OCI-M2 (cell line): ENCODE measurements at regions not wholly inside any gene's neighbourhood (a gene's known extent, or its start where the extent isn't known, plus 50 kb on each side); places are given as distances from the start of the nearest gene placed in this dataset.

Experiments
- DNase-seq: peaks from one replicate; lab custom pipeline; 2025; ENCODE audit not compliant: unreplicated experiment; lab: John Stamatoyannopoulos, UW

- DNase-seq, result no peak
Measured at GRCh38 chr14:49467091-49467490, 119.1 kb downstream of the RPS29 start.

DNA sequence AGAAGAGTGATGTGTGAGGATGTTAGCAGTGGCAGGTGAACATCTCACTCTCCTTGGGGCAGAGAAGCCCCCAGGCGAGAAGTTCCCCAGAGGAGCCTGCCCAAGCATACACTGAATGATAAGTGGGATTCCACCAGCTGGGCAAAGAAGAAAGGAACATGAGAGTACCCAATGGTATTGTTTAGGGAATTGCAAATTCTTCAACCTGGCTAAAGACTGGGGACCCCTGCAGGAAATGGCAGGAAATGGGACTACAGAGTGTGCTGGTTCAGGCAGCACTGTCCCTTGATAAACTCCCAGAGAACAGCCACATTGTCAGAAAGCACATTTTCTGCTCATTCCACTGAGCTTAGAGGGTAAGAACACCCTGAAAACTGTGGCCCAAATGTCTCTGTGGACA is 121.3 kb downstream of the RPS29 start:
- DNase-seq, result no peak

DNA sequence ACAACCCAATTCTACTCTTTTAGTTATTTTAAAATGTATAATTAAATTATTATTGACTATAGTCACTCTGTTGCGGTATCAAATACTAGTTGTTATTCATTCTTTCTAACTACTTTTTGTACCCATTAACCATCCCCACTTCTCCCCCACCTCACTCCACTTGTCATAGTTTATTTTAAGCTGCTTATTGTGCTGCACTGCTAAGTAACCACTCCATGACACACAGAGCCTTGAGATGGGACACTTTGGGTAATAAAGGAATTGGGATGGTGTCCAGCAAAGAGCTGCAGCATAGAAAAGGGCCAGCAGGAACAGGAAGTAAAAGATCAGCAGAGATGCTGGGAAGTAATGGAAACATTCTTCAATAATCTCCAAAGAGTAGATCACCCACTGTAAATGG is 123.0 kb downstream of the RPS29 start:
- no peak for DNase-seq

DNA sequence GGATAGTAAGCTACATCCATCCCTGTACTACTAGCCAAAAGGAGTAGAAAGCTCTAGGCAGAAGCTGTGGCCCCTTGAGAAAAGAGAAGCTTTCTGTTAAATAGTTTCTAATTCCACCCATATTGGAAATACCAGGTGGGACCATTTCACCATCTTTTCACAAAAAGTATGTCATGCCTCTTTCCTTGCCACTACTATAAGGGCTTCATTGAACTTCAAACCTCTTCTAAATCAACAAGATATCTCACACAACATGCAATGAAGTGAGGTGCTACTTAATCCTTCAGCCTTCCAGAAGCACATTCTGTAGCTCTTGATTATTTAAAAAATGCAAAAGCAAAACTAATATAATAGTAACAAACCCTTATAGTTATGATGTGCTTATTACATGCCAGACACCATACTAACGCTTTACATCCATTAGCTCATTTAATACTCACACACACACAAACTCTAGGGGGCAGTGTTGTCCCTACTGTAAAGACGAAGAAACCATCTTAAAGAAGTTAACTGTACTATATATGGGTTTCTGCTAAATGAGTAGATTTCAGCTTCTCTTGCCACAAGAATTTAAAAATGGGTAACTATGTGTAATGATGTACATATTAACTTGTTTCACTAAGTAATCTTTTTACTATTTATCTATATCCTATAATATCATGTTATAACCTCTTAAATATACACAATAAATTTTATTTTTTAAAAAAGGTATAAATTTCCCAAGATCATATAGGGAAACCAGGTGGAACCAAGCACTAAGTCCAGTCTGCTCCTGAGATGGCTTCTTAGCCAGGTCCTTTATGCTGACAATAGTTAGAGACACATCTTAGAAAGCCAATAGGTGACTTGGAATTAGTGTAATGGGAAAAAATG is 124.4 kb downstream of the RPS29 start:
- no peak for DNase-seq

- no peak for DNase-seq
Measured at GRCh38 chr14:49460662-49461061, 125.5 kb downstream of the RPS29 start.

DNA sequence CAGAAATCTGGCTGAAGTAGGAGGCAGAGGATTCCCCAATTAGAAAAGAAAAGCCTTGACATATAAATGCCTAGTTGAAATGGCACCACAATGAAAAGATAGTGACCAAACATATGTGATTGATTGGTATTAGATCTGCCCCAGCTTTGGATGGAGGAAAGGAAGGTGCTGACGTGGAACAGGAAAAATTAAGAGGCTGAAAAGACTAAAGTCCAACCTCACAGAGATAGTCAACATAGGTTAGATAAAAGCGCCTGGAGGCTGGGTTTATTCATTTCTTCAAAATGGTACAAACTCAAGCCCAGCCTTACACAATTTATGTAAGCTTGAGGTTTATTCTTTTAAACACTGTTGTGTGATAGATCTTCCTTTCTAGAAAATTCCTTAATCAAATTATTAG is 129.6 kb downstream of the RPS29 start:
- DNase-seq, result no peak

DNA sequence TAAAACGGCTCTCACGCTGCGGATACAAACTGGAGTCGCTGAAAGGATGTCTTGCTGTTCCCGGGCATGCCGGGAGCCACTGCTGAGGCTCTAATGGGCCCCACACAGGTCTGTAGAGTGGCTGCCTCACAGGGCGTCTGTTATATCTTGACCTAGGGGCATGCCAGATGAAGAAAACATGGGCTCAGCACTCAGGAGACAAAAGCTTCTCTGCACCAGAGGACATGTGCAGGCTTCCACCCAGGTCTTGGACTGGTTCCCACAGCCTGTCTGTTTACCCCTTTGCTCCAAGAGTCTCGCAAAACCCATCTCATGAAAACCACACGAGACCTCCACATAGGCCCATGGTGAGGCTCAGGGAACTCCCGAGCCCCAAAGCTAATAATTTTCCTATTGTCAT is 134.2 kb downstream of the RPS29 start:
- no peak for DNase-seq

- no peak for DNase-seq
Measured at GRCh38 chr14:49449749-49450148, 136.4 kb downstream of the RPS29 start.

DNA sequence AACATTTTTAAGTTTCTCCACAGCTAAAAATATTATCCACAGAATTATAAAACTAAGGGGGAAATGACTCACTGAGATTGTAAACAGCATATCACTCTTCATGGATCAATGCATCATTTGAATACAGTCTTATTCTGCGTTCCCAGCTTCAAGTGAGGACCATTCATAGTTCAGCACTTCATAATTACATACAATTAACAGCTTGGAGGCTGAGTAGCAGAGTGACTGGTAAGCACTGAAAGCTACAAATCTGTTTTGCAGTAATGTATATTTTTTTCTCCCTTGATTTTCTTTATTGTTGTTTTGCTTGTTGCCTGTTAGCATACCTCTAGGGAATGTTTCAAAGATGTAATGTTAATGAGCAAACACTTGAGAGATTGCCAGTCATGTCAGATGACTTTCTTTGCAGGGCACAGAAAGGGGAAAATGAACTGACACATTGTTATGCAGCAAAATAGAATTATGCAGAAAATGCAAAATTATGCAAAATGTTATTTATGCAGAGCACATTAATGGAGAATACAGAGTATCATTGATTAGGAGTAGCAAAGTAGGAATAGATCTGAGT is 138.6 kb downstream of the RPS29 start:
- no peak for DNase-seq

DNA sequence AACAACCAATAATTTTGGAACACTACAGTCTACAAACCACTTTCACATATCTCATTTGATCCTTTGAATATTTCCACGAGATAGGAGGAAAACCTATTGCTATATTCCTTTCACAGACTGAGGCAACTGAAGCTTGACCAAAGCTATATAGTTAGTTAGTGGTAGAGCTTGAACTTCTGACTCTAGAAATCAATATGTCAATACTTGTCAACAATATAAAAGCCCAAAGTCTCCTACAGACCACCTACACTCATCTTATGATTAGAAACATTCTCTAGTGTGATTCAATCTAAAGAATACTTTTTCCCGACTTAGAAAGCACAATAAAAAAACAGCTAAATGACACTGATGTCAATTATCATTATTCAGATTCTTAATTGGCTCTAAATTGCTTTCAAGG is 139.4 kb downstream of the RPS29 start:
- DNase-seq, result no peak

DNA sequence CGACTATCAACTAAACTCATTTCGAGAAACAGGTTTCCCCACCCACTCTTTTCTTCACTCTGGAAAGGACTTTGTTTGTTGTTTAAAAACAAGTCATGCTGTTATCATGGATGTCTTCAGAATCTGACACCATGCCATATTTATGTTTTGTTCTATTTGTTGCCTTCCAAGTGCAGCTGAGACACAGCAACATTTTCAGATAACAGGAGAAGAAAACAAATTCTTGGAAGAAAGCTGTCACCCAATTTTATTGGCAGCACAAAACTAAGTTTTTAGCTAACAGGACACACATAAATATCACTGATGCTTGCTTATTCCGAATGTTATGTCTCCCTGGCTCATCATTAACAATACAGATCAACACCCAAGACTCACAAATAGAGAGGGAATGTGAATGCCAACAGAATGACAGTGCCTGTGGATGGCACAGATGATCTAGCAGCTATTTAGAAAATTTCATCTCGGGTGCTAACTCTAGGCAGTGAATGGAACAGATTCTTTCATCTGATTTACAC is 147.9 kb downstream of the RPS29 start:
- no peak for DNase-seq

GRCh38 chr14:49428076-49428475 is 158.1 kb downstream of the RPS29 start:
- no peak for DNase-seq

GRCh38 chr14:49427117-49427516 is 159.1 kb downstream of the RPS29 start:
- DNase-seq, result no peak

GRCh38 chr14:49425921-49426320 is 160.3 kb downstream of the RPS29 start:
- DNase-seq, result no peak

- DNase-seq, result no peak
Measured at GRCh38 chr14:49424436-49425331, 161.5 kb downstream of the RPS29 start.

- DNase-seq, result no peak
Measured at GRCh38 chr14:49420201-49420600, 166.0 kb downstream of the RPS29 start.

DNA sequence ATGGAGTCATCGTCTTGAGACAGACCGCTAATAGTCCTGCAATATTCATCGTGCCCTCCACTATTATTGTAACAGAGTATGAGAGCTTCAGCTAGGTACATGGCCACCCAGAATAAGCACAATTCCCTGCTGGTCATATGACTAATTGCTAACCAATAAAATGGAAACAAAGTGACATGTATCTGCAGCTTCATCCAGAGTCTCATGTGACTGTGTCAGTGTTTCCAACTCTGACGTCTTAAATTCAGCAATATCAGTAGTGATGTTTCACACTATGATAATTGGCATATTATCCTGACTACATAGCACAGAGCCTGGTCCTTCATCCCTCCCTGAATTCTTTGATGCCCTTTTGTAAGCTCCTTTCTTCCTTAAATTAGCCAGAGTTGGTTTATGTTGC is 167.4 kb downstream of the RPS29 start:
- DNase-seq, result no peak

DNA sequence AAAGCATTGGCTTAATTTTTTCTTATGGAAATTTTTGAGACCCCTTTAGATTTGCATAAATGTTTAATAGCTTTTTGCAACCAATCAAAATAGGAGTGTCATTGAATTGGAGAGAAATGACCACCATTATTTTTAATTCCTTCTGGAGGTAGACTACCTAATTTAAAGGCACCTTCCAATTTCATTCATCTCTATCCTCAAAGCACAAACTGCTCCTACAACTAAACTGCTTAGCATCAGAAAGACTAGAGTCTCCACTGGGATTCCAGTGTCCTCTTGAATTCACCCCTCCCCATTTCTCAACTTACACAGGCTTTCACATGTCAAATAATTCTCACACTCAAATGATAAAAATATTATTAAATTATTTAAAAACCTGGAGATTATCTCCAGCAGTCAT is 168.4 kb downstream of the RPS29 start:
- DNase-seq, result no peak

DNA sequence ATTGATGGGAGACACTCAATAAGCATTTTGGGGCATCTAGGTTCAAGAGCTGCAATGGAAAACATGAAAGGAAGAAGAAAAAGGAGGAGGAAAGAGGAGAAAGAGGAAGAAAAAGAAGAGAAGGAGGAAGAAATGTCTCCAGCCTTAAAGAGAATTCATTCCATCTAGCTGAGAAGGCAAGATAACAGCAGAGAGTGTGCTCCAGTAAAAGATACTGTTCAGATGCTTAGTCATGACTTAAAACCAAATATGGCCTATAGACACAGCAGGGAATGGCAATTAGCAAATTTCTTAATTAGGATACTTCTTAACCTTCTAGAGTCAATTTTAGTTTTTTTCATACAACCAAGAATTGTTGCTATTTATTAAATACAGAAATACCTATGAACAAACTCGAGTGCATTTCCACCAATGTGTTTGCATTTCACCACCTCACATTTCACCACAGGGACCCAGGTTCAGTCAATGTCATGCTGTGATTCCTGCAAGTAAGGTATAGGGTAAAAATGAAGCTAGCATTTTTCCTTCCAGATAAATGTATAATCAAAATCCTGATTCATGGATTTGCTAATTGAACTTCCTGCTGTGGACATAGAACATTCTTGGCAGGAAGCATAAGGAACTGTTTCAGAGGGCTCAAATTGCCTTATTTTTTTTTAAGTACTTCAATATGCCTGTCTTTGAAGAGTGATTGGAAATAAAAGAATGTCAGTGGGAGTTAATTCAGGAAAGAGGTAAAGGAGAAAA is 177.8 kb downstream of the RPS29 start:
- DNase-seq, result no peak

- DNase-seq, result no peak
Measured at GRCh38 chr14:49405291-49405690, 180.9 kb downstream of the RPS29 start.

DNA sequence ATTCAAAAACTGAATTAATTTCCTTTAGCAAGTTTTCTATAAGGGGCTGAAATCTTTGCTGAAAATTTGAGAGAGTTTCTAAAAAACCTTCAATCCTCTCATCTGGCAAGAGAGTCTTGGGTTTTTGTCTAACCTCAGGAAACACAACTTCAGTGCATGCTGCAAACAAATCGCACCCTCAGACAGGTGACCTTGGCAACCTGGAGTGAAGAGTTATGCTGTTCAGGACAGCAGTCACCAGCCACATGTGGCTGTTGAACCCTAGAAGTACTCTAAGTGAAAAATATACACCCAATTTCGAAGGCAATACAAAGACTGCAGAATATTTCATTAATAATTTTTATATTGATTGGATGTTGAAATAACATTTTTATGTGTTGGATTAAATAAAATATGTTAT is 184.8 kb downstream of the RPS29 start:
- DNase-seq, result no peak
